GM21423 (cell line): ENCODE measurements at regions not wholly inside any gene's neighbourhood (a gene's known extent, or its start where the extent isn't known, plus 50 kb on each side); places are given as distances from the start of the nearest gene placed in this dataset.

Experiments
- ATAC-seq: cut with Tn5 transposase; IDR thresholded peaks from one replicate; pipeline ENCODE4 v1.9.1; 2021; ENCODE audit warnings: mild to moderate bottlenecking, moderate library complexity; ENCODE audit not compliant: unreplicated experiment

GRCh38 chr6:92550501-92550900 is 868.9 kb downstream of the EPHA7 start:
- no peak for ATAC-seq

- no peak for ATAC-seq
Observed at GRCh38 chr6:92545861-92546260, 873.5 kb downstream of the EPHA7 start.

GRCh38 chr6:92541448-92542060 is 877.8 kb downstream of the EPHA7 start:
- ATAC-seq: no peak

GRCh38 chr6:92538926-92539325 is 880.4 kb downstream of the EPHA7 start:
- no peak for ATAC-seq

GRCh38 chr6:92538275-92538674 is 881.1 kb downstream of the EPHA7 start:
- no peak for ATAC-seq

- no peak for ATAC-seq
Observed at GRCh38 chr6:92534109-92534508, 885.2 kb downstream of the EPHA7 start.

- no peak for ATAC-seq
Observed at GRCh38 chr6:92522589-92522988, 896.8 kb downstream of the EPHA7 start.

- ATAC-seq: no peak
Observed at GRCh38 chr6:92521553-92521952, 897.8 kb downstream of the EPHA7 start.

GRCh38 chr6:92510137-92510536 is 909.2 kb downstream of the EPHA7 start:
- no peak for ATAC-seq

GRCh38 chr6:92507552-92507951 is 911.8 kb downstream of the EPHA7 start:
- no peak for ATAC-seq

GRCh38 chr6:92504509-92504908 is 914.9 kb downstream of the EPHA7 start:
- no peak for ATAC-seq

GRCh38 chr6:92497281-92497680 is 922.1 kb downstream of the EPHA7 start:
- no peak for ATAC-seq

GRCh38 chr6:92496527-92496926 is 922.8 kb downstream of the EPHA7 start:
- no peak for ATAC-seq

GRCh38 chr6:92495242-92495641 is 924.1 kb downstream of the EPHA7 start:
- no peak for ATAC-seq

- ATAC-seq: no peak
Observed at GRCh38 chr6:92485487-92485886, 933.9 kb downstream of the EPHA7 start.

GRCh38 chr6:92479831-92480230 is 939.5 kb downstream of the EPHA7 start:
- ATAC-seq: no peak

- no peak for ATAC-seq
Observed at GRCh38 chr6:92473056-92473455, 946.3 kb downstream of the EPHA7 start.

- no peak for ATAC-seq
Observed at GRCh38 chr6:92469186-92469828, 950.1 kb downstream of the EPHA7 start.

GRCh38 chr6:92468066-92468465 is 951.3 kb downstream of the EPHA7 start:
- no peak for ATAC-seq

GRCh38 chr6:92460133-92460532 is 959.2 kb downstream of the EPHA7 start:
- no peak for ATAC-seq

GRCh38 chr6:92459606-92460005 is 959.8 kb downstream of the EPHA7 start:
- ATAC-seq: no peak

GRCh38 chr6:92446052-92446451 is 973.3 kb downstream of the EPHA7 start:
- ATAC-seq: no peak

GRCh38 chr6:92433911-92434310 is 985.4 kb downstream of the EPHA7 start:
- ATAC-seq: no peak
